Stimulated activated CD4-positive, alpha-beta T cell treated with anti-CD3 and anti-CD28 coated beads, Interleukin-15, amount 100 ng/mL, for 48 hours (primary cell): ENCODE measurements at regions not wholly inside any gene's neighbourhood (a gene's known extent, or its start where the extent isn't known, plus 50 kb on each side); places are given as distances from the start of the nearest gene placed in this dataset.
"Not testable (repeated sequence)": the region's sequence is repeated elsewhere in the genome, so short reads cannot be mapped to it uniquely, and the experiment has no call there.

Source experiments
- DNase-seq, 2 donors: peaks; one replicate each; pipeline ENCODE4 v3.0.0-alpha.2; 2020; ENCODE audit warnings: low read depth in 2 of 2

- no peak for DNase-seq
Observed at GRCh38 chr13:44848920-44849676, 140.2 kb downstream of the NUFIP1 start.

DNA sequence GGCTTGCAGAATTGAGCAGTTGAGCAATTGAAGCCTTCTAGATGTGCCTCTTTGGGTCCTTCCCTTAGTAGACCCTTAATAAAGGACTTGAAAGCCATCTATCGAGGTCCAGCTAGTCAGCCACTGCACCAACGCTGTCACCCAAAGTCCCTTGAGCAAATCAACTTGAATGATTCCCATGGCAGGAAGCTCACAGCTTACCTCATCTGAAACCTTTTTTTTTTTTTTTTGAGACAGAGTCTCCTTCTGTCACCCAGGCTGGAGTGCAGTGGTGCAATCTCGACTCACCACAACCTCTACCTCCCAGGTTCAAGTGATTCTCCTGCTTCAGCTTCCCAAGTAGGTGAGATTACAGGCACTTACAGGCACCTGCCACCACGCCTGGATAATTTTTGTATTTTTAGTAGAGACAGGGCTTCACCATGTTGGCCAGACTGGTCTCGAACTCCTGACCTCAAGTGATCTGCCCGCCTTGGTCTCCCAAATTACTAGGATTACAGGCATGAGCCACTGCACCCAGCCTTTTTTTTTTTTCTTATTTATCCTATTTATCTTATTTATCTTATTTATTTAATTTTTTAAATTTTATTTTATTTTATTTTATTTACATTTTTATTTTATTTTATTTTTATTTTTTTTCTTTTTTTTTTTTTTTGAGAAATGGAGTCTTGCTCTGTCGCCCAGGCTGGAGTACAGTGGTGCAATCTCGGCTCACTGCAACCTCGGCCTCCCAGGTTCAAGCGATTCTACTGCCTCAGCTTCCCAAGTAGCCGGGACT lies 143.8 kb downstream of the NUFIP1 start:
- not testable (repeated sequence) for DNase-seq

DNA sequence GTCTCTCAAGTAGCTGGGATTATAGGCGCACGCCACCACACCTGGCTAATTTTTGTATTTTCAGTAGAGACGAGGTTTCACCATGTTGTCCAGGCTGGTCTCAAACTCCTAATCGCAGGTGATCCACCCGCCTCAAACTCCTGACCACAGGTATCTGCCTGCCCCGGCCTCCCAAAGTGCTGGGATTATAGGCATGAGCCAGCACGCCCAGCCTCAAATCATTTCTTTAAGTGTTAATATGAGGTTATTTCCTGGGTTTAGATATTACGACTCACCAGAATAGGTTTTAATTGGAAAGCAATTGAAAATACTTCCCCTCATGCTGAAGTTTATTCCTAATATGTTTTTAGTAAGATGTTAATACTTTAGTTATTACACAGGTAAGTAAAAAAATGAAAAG lies 144.5 kb downstream of the NUFIP1 start:
- DNase-seq: no peak

DNA sequence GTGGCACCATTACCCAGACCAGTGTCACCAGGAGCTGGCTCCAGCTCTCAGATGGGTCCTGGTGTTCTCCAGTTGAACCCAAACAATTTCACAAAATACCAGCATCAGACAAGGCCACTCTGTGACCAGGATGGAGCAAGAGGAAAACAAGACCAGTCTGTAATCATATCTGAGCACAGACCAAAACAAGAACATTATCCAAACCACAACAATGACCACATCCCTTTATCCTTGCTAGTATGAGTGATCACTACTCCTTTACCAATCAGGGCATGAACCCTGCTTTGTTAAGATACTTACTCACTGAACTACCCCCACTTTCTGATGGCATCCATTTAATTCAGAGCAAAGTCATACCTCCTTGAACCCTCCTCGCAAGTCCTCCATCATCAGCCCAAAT lies 145.9 kb downstream of the NUFIP1 start:
- DNase-seq: no peak

DNA sequence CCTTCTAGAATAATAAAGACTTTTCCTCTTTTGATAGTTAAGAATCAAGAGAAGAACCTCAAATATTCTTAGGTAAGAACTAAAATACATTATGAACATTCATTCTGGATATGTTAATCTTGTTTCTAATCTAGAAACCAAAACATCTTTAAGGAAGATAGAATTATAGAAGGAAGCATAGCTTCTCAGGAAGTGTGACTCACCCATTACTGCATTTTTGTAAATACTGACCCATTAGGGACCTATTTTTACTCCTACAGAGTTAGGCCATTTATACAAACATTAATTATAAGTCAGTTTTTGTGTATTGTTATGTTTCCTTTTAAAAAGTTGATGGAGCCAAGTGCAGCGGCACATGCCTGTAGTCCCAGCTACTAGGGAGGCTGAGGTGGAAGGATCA lies 147.1 kb downstream of the NUFIP1 start:
- no peak for DNase-seq

GRCh38 chr13:44840131-44840530 lies 149.1 kb downstream of the NUFIP1 start:
- DNase-seq: no peak

- DNase-seq: no peak
Observed at GRCh38 chr13:44837250-44837649, 152.0 kb downstream of the NUFIP1 start.

DNA sequence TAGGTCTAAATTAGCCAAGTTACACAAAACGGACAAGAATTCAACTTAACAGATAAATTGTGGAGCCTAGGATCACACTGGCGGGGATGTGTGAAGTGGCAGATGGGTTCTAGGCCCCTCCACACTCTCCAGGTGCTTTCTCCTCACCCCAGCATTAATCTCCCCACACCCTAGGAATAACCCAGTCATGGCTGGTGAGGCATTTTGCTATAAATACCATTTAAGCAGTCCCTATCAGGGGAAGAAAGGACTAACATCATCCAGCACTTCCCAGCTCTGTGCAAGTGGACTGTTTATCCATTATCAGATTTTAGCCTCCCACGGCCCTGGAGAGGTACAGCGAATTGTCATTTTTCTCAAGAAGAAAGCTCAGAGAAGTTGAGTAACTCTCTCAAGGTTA lies 154.9 kb downstream of the NUFIP1 start:
- no peak for DNase-seq

DNA sequence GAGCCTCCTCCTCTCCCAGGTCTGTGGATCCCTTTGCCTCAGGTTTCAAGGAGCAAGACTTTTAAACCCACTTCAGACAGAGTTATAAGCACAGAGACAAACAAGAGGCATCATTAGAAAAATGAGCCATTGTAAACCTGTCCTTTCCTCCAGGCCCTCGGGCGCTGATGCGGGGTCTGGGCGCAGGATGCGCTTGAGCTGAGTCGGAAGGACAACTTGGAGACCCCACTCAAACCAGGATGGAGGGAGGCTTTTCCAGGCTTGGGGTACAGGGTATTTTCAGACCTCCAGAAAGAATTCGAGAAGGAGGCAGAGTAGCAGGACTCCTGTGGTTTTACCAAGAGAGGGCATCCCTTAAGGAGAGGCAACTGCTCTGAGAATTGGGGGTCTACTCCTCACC lies 155.6 kb downstream of the NUFIP1 start:
- DNase-seq: no peak

- no peak for DNase-seq
Observed at GRCh38 chr13:44833139-44833538, 156.1 kb downstream of the NUFIP1 start.

- no peak for DNase-seq
Observed at GRCh38 chr13:44826591-44827350, 162.5 kb downstream of the NUFIP1 start.

- no peak for DNase-seq
Observed at GRCh38 chr13:44825953-44826352, 163.3 kb downstream of the NUFIP1 start.

DNA sequence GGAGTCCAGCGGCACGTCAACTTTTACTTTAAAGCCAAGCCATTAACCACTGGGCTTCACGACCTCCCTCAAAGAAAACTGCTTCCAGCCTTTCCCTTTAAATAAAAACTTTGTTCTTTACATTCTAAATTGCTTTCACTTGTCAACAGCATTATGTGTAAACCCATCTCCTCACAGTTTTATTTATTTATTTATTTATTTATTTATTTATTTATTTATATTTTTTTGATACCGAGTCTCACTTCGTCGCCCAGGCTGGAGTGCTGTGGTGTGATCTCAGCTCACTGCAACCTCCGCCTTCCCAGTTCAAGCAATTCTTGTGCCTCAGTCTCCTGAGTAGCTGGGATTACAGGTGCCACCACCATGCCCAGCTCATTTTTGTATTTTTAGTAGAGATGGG lies 165.7 kb downstream of the NUFIP1 start:
- not testable (repeated sequence) for DNase-seq

- DNase-seq: no peak
Observed at GRCh38 chr13:44822291-44822690, 167.0 kb downstream of the NUFIP1 start.

DNA sequence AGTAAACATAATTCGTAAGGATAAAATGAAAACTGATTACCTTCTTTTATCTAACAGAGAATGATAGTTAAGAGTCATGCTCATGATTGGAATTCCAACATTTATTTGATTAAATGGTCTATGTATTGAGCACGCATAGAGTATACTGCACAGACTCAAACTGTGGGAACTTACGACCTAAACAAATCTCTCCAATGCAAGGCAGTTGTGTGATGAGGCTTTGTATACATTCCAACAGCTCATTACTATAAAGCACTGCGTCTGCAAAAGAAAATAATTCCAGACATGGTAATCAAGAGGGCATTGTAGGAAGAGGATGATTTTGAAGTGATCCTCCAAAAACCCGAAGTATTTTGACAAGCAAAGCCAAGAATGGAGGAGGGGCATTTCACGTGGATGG lies 169.5 kb downstream of the NUFIP1 start:
- DNase-seq: no peak

DNA sequence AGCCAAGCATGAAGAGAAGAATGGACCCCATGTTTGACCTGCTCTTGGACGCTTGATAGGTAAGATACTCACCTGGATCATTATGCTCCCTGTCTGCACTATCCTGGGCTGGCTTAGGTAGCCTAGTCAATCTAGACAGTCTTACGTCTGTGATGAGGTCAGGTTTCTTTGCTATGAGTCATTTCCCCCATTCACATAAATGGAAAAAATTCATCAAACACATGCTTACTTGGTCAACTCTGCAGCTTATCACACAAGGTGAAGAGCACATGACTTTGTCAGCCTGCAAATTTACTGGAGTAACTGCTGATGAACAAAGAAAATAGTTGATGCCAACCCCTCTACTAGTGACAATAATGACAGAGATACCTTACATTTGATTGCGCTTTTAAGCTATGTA lies 170.0 kb downstream of the NUFIP1 start:
- peak in 1 of 2 donors; percentile 4 for DNase-seq

DNA sequence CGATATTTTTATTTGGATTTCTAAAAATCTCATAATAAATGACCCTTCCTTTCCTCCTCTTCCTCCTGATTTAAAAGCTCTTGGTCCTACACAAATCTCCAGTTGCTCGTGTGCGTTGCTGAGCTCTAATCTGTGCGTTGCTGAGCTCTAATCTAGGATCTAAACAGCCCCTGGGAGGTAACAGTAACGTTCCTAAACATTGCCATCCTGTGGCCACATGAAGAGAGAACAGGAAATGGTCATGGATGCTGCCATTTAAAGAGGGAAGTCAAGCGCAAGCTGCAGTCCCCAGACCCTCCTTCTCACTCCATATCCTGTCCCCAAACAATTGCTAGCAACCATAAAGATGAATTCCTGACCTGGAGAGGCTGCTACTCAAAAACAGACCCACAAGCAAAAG lies 170.8 kb downstream of the NUFIP1 start:
- no peak for DNase-seq

GRCh38 chr13:44818016-44818415 lies 171.3 kb downstream of the NUFIP1 start:
- DNase-seq: no peak

GRCh38 chr13:44817131-44817671 lies 172.1 kb downstream of the NUFIP1 start:
- no peak for DNase-seq

GRCh38 chr13:44816701-44817100 lies 172.6 kb downstream of the NUFIP1 start:
- DNase-seq: no peak

DNA sequence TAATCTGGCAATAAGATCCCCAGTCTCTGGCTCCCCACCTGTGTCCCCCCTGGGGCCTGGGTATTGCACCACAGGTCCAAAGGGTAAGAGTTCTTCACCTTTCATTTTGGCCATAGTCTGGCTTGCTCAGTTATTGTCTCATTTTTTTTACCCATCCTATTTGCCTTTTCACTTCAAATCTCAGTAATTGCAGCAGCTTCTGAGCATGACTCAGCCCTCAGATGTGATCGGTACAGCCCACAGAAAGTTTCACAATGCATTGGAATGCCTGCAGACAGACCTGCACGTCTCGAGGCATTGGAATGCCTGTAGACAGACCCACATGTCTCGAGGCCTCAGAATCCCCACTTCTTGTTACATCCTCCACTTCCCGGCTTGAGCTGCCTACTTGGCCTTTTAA lies 173.6 kb downstream of the NUFIP1 start:
- DNase-seq: peak; percentile 26 to 37

DNA sequence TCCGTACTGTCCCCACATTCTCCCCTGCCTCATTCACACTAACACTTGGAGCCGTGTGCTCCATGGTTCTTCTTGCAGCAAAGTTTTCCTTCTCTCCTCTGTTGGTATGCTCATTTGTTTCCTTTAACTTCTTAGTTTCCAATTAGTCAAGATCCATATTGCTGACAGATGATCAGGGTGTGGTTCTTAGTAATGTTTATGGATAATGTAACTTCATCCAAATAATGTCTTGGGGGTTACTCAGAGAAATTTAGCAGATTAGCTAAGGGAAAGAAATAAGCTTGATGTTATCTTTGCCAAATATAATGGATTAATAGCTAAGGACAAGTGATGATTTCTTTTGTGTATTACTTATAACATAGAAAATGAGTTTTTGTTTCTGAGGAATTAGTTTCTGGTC lies 174.4 kb downstream of the NUFIP1 start:
- no peak for DNase-seq
